ENCODE measurements at regions not wholly inside any gene's neighbourhood (a gene's known extent, or its start where the extent isn't known, plus 50 kb on each side); places are given as distances from the start of the nearest gene placed in this dataset.

DNA sequence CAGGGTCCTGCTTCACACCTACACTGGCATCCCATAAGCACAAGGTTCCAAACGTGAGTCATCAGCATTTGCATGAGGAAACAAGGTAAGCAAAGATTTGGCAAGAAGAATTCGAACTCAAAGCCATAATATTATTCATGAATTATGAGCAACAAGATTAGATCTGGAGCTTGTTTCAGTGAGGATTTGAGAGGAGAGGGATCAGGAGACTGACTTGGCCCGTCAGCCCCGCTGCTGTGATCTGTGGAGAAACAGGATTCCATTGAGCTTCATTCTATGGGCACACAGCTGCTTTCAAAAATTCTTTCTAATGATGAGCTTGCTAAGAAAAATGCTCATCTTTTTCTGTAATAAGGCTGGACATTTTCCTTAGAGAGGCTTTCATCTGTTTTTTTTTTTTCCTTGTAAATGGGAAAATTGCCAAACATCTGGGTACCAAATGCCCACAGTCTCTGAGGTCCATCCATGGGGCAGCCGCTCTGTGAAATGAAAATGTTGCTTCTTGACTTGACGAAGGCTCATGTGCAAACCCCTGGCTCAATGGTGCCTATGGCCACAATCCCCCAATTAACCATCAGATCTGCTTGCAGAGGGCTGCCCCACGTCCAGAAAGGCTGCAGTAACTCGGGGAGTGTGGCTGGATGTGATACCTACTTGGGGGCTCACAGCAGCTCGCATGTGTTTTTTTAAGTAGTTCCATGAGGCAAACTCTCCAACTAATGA is 179.3 kb downstream of the TMEM18 start:
- H3K4me3 ChIP-seq (ENCODE audit: low read depth, low read length) = no peak overlapping the region

DNA sequence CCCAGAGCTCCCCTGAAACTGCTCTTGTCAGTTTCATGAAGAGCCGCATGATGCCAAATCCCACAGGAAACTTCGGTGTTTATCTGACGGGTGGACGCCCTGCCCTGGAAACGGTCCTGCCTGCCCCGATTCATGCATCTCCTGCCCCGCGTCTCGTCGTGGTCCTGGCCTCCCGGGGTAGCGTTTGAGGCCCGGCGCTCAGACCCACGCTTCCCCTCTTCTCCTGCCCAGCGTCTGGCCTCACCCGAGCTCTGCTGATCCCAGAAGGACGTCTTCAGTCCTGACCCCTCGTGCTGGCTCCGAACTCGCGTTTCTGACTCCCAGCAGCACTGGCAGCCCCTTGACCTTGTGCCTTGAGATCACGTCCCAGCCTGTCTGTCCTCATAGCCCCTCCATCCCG is 180.5 kb downstream of the TMEM18 start:
- TF ChIP-seq, protein P1, sequence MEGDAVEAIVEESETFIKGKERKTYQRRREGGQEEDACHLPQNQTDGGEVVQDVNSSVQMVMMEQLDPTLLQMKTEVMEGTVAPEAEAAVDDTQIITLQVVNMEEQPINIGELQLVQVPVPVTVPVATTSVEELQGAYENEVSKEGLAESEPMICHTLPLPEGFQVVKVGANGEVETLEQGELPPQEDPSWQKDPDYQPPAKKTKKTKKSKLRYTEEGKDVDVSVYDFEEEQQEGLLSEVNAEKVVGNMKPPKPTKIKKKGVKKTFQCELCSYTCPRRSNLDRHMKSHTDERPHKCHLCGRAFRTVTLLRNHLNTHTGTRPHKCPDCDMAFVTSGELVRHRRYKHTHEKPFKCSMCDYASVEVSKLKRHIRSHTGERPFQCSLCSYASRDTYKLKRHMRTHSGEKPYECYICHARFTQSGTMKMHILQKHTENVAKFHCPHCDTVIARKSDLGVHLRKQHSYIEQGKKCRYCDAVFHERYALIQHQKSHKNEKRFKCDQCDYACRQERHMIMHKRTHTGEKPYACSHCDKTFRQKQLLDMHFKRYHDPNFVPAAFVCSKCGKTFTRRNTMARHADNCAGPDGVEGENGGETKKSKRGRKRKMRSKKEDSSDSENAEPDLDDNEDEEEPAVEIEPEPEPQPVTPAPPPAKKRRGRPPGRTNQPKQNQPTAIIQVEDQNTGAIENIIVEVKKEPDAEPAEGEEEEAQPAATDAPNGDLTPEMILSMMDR (IDR thresholded peaks at IDR 0.05; ENCODE audit: insufficient read depth, low read length, poor library complexity, severe bottlenecking) = no peak
- no peaks in the 10 kb centered on the region for H3K36me3 ChIP-seq (ENCODE audit: control insufficient read depth, insufficient read depth, low read length)
- H3K27me3 ChIP-seq (ENCODE audit: control insufficient read depth, insufficient read depth, low read length) = no peaks in the 10 kb centered on the region

More for the DNA sequence above, 179.3 kb downstream of the TMEM18 start:
- Histone ChIP-seq H3K27me3 (ENCODE audit: control insufficient read depth, insufficient read depth, low read length) (no peaks in the 10 kb centered on the region), H3K36me3 (ENCODE audit: control insufficient read depth, insufficient read depth, low read length) (no peaks in the 10 kb centered on the region)
- DNase-seq (ENCODE audit: low read depth) = no peak
- TF ChIP-seq, protein P1 (IDR thresholded peaks at IDR 0.05; ENCODE audit: insufficient read depth, low read length, poor library complexity, severe bottlenecking) = no peak

DNA sequence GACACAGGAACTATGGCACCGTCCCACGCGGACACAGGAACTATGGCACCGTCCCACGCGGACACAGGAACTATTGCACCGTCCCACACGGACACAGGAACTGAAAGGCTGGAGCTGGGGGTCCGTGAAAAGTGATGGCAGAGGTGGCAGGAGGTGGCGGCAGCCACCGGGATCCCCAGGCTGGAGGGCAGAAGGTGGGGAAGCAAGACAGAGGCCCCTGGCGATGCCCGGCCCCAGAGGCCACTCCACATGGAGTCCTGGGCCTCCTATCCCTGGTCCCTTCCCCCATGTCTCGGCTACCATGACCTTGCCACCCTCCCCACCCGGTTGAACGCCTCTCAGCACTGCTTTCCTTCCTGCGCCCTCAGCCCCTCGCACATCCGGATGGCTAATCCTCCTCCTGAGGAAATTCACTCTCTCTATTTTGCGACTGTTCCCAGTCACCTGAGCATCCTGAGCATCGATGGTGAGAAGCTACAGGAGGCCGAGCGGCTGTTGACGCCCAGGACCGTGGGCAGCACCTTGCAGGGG is 181.4 kb downstream of the TMEM18 start:
- TF ChIP-seq, protein P1 (IDR thresholded peaks at IDR 0.05; ENCODE audit: insufficient read depth, low read length, poor library complexity, severe bottlenecking) = no peak
- H3K36me3 ChIP-seq (ENCODE audit: control insufficient read depth, insufficient read depth, low read length) = no peaks in the 10 kb centered on the region

More for the DNA sequence above, 180.5 kb downstream of the TMEM18 start:
- no peak overlapping the region for H3K4me3 ChIP-seq (ENCODE audit: low read depth, low read length)
- no peak for DNase-seq (ENCODE audit: low read depth)

DNA sequence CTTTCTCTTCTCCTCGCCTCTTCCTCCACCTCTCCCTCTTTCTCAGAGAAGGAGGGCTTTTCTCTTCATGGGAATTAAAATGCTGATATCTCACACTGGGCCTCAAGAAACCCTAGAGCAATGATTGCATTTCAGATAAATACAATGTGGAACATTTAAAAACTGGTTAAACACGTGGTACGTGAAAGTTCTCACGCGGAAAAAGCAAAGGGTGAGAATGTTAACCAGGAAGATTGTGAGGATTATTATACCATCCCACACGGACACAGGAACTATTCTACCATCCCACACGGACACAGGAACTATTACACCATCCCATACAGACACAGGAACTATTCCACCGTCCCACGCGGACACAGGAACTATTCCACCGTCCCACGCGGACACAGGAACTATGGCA is 182.4 kb downstream of the TMEM18 start:
- DNase-seq (ENCODE audit: low read depth) = no peak
- H3K36me3 ChIP-seq (ENCODE audit: control insufficient read depth, insufficient read depth, low read length) = no peaks in the 10 kb centered on the region
- H3K4me3 ChIP-seq (ENCODE audit: low read depth, low read length) = no peak overlapping the region
- TF ChIP-seq, protein P1 (IDR thresholded peaks at IDR 0.05; ENCODE audit: insufficient read depth, low read length, poor library complexity, severe bottlenecking) = no peak
- H3K27me3 ChIP-seq (ENCODE audit: control insufficient read depth, insufficient read depth, low read length) = no peaks in the 10 kb centered on the region

More for the DNA sequence above, 181.4 kb downstream of the TMEM18 start:
- no peaks in the 10 kb centered on the region for H3K27me3 ChIP-seq (ENCODE audit: control insufficient read depth, insufficient read depth, low read length)
- H3K4me3 ChIP-seq (ENCODE audit: low read depth, low read length) = no peak overlapping the region
- no peak for DNase-seq (ENCODE audit: low read depth)

DNA sequence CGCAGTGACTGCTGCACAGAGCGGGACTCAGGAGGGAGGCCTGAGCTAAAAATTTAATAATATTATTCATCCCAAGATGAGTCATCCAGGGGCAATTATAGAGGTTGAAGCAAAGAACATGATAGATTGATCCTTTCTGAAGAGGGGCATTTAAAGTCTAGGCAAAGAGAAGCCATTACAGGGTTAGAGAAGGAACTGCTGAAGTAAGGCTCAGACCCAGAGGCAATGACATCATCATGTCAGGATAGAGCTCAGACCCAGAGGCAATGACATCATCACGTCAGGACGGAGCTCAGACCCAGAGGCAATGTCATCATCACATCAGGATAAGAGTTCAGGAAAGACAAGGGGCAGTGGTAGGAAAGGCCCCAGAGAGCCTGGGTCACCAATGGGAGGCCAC is 184.0 kb downstream of the TMEM18 start:
- no peak overlapping the region for H3K4me3 ChIP-seq (ENCODE audit: low read depth, low read length)
- no peak for DNase-seq (ENCODE audit: low read depth)
- TF ChIP-seq, protein P1 (IDR thresholded peaks at IDR 0.05; ENCODE audit: insufficient read depth, low read length, poor library complexity, severe bottlenecking) = no peak
- H3K27me3 ChIP-seq (ENCODE audit: control insufficient read depth, insufficient read depth, low read length) = no peaks in the 10 kb centered on the region
- H3K36me3 ChIP-seq (ENCODE audit: control insufficient read depth, insufficient read depth, low read length) = no peaks in the 10 kb centered on the region

DNA sequence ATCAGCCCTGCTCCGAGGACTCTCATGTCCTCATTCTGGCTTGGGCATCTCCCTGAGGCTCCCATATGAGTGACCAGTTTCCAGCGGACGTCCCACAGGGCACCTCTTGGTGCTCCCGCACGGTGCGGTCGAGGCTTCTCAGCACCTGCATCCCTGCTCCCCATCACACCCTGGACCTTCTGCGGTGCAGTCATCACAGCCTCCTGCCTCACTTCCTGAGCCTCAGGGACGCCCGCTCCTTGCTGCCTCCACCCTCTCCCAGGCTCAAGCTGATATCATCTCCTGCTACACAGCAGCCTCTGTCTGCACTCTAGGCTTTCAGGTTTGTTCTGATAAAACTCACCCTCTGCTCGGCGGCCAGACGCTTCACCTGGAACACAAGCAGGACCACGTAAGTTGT is 185.0 kb downstream of the TMEM18 start:
- TF ChIP-seq, protein P1 (IDR thresholded peaks at IDR 0.05; ENCODE audit: insufficient read depth, low read length, poor library complexity, severe bottlenecking) = no peak
- Histone ChIP-seq H3K36me3 (ENCODE audit: control insufficient read depth, insufficient read depth, low read length) (no peaks in the 10 kb centered on the region), H3K27me3 (ENCODE audit: control insufficient read depth, insufficient read depth, low read length) (no peaks in the 10 kb centered on the region), H3K4me3 (ENCODE audit: low read depth, low read length) (no peak overlapping the region)
- DNase-seq (ENCODE audit: low read depth) = no peak
